Spleen (tissue), 11 donors: ENCODE measurements at regions not wholly inside any gene's neighbourhood (a gene's known extent, or its start where the extent isn't known, plus 50 kb on each side); places are given as distances from the start of the nearest gene placed in this dataset.

Experiments used
- DNase-seq: peaks from one replicate; pipeline ENCODE4 v3.0.0-alpha.2; 2020
- H3K27ac ChIP-seq, 8 donors: fragments of 200-600 bp; sonication (generic) in 7 of 8; 1 replicate in 4 of 8; 2 replicates in 4 of 8; pipeline versions ENCODE4 v1.5.0 to v1.8.0; 2016 to 2021; ENCODE audit warnings: inconsistent platforms in 4 of 8, mild to moderate bottlenecking in 4 of 8, moderate library complexity in 1 of 8
- H3K27me3 ChIP-seq, 7 donors: fragments of 200-600 bp; sonication (generic) in 6 of 7; replicated peaks in 1 of 7; 1 replicate in 4 of 7; 2 replicates in 3 of 7; pipeline versions ENCODE4 v1.5.0 to v1.8.0; 2016 to 2021; ENCODE audit warnings: inconsistent platforms in 3 of 7, mild to moderate bottlenecking in 1 of 7
- H3K36me3 ChIP-seq, 6 donors: fragments of 200-600 bp; sonication (generic) in 5 of 6; 1 replicate in 4 of 6; 2 replicates in 2 of 6; pipeline versions ENCODE4 v1.5.0 to v1.8.0; 2016 to 2021; ENCODE audit warnings: inconsistent platforms in 2 of 6
- H3K4me1 ChIP-seq, 6 donors: fragments of 200-600 bp; sonication (generic) in 5 of 6; 1 replicate in 3 of 6; 2 replicates in 3 of 6; pipeline versions ENCODE4 v1.5.0 to v1.8.0; 2016 to 2021; ENCODE audit warnings: inconsistent platforms in 3 of 6
- H3K4me3 ChIP-seq, 8 donors: fragments of 200-600 bp; sonication (generic) in 7 of 8; 1 replicate in 4 of 8; 2 replicates in 4 of 8; pipeline versions ENCODE4 v1.5.0 to v1.8.0; 2016 to 2021; ENCODE audit warnings: inconsistent platforms in 4 of 8, mild to moderate bottlenecking in 4 of 8, moderate library complexity in 2 of 8
- H3K9me3 ChIP-seq, 8 donors: fragments of 200-600 bp; sonication (generic) in 7 of 8; 1 replicate in 4 of 8; 2 replicates in 4 of 8; pipeline versions ENCODE4 v1.5.0 to v1.8.0; 2016 to 2021; ENCODE audit warnings: inconsistent platforms in 4 of 8
- CTCF ChIP-seq, 11 experiments: fragments of 200-600 bp in 7 of 11; fragments of 450-650 bp in 4 of 11; sonication (generic) in 4 of 11; IDR thresholded peaks in 8 of 11; conservative IDR thresholded peaks in 3 of 11; 1 replicate in 7 of 11; 2 replicates in 4 of 11; pipeline versions ENCODE4 v1.4.0 to v1.8.0; 2016 to 2021; ENCODE audit warnings: antibody characterized with exemption in 11 of 11, inconsistent platforms in 4 of 11, mild to moderate bottlenecking in 1 of 11
- POLR2A ChIP-seq, 3 donors: fragments of 450-650 bp; IDR thresholded peaks; one replicate each; pipeline ENCODE4 v1.5.1; 2017; ENCODE audit warnings: antibody characterized with exemption in 3 of 3, mild to moderate bottlenecking in 1 of 3
- POLR2AphosphoS5 ChIP-seq, 3 donors: sonication (generic); formaldehyde crosslinking; IDR thresholded peaks; one replicate each; pipeline ENCODE4 v1.5.1; 2017; ENCODE audit warnings: antibody characterized with exemption in 3 of 3
- WGBS, 5 donors: extraction: QIAGEN DNeasy Blood & Tissue Kit in 3 of 5; methylation state at CpG; one replicate each; pipeline versions ENCODE4 v1.1.5 to v1.1.7; 2013 to 2018; 5-methylcytosine and 5-hydroxymethylcytosine counted together
- intact Hi-C: fragments of 100-400 bp; cut with DNase I; formaldehyde crosslinking; loops from one replicate; pipeline ENCODE4 v1.15.0; 2023; ENCODE audit warnings: low total_unique reads
- donor health status: healthy with polysubstance abuse.
- donor health status: DM: no; HTN: no; CAD: no; lungs with moderate emphysema.
- donor health status: DM: no; HTN: no; CAD: no.
- donor health status: Bipolar disorder and iron deficiency.
- donor health status: healthy.
- donor health status: DM: no; HTN: no; CAD: no.
- donor health status: DM: yes; HTN: yes; CAD: no.

GRCh38 chr4:129323658-129324057, 227.7 kb downstream of the C4orf33 start:
- Histone ChIP-seq H3K36me3 (no peaks in the 10 kb centered on the region), H3K9me3 (no peaks in the 10 kb centered on the region), H3K27ac (no peak overlapping the region), H3K4me3 (no peak overlapping the region), H3K27me3 (no peaks in the 10 kb centered on the region), H3K4me1 (peaks cover 0 to 11% (median 0%) of the 10 kb centered on the region in 6 donors)
- TF ChIP-seq POLR2AphosphoS5 (IDR thresholded peaks at IDR 0.05) (no peak), CTCF (IDR thresholded peaks at IDR 0.05 in 8 of 11, conservative IDR thresholded peaks at IDR 0.05 in 3 of 11) (no peak), POLR2A (IDR thresholded peaks at IDR 0.05) (no peak)
- WGBS, 5 donors, result 75 to 83% (median 77%) methylated on average over 4 of the region's 4 CpGs
- intact Hi-C loops, result no loop called here
- no peak for DNase-seq

- H3K27ac ChIP-seq, result peak overlapping the region in 5 of 8 donors; percentile 54 to 87 (median 83)
Observed at GRCh38 chr4:129326571-129327460, 230.9 kb downstream of the C4orf33 start.

GRCh38 chr4:129327637-129328036, 231.7 kb downstream of the C4orf33 start:
- Histone ChIP-seq H3K4me1 (peaks cover 0 to 11% (median 0%) of the 10 kb centered on the region in 6 donors), H3K27me3 (no peaks in the 10 kb centered on the region), H3K4me3 (no peak overlapping the region), H3K27ac (peak overlapping the region in 5 of 8 donors; percentile 54 to 87 (median 83)), H3K36me3 (no peaks in the 10 kb centered on the region), H3K9me3 (peaks cover 0 to 4% (median 0%) of the 10 kb centered on the region in 8 donors)
- intact Hi-C loops, result no loop called here
- TF ChIP-seq POLR2AphosphoS5 (IDR thresholded peaks at IDR 0.05) (no peak), CTCF (IDR thresholded peaks at IDR 0.05 in 8 of 11, conservative IDR thresholded peaks at IDR 0.05 in 3 of 11) (no peak), POLR2A (IDR thresholded peaks at IDR 0.05) (no peak)
- no peak for DNase-seq
- WGBS, 5 donors, result 60 to 77% (median 62%) methylated on average over 2 of the region's 2 CpGs

More at GRCh38 chr4:129326571-129327460, 230.9 kb downstream of the C4orf33 start:
- peaks cover 0 to 4% (median 0%) of the 10 kb centered on the region in 8 donors for H3K9me3 ChIP-seq
- intact Hi-C loops, result no loop called here
- H3K27me3 ChIP-seq, result no peaks in the 10 kb centered on the region
- no peaks in the 10 kb centered on the region for H3K36me3 ChIP-seq
- H3K4me1 ChIP-seq, result peaks cover 0 to 11% (median 0%) of the 10 kb centered on the region in 6 donors
- TF ChIP-seq CTCF (IDR thresholded peaks at IDR 0.05 in 8 of 11, conservative IDR thresholded peaks at IDR 0.05 in 3 of 11), result no peak
- TF ChIP-seq POLR2A (IDR thresholded peaks at IDR 0.05), result no peak
- no peak for TF ChIP-seq POLR2AphosphoS5 (IDR thresholded peaks at IDR 0.05)
- WGBS, 5 donors, result 38 to 52% (median 49%) methylated on average over 7 of the region's 7 CpGs
- no peak overlapping the region for H3K4me3 ChIP-seq
- no peak for DNase-seq

GRCh38 chr4:129328162-129328561, 232.2 kb downstream of the C4orf33 start:
- Histone ChIP-seq H3K9me3 (peaks cover 0 to 4% (median 0%) of the 10 kb centered on the region in 8 donors), H3K4me1 (peaks cover 0 to 11% (median 0%) of the 10 kb centered on the region in 6 donors), H3K4me3 (no peak overlapping the region), H3K27me3 (no peaks in the 10 kb centered on the region), H3K27ac (peak overlapping the region in 4 of 8 donors; percentile 76 to 87 (median 84)), H3K36me3 (no peaks in the 10 kb centered on the region)
- TF ChIP-seq CTCF (IDR thresholded peaks at IDR 0.05 in 8 of 11, conservative IDR thresholded peaks at IDR 0.05 in 3 of 11) (no peak), POLR2A (IDR thresholded peaks at IDR 0.05) (no peak), POLR2AphosphoS5 (IDR thresholded peaks at IDR 0.05) (no peak)
- intact Hi-C loops, result no loop called here
- WGBS, 5 donors, result 28 to 56% (median 38%) methylated on average over 3 of the region's 3 CpGs
- DNase-seq, result no peak
